Type B pancreatic cell (in vitro differentiated cells): ENCODE measurements at regions not wholly inside any gene's neighbourhood (a gene's known extent, or its start where the extent isn't known, plus 50 kb on each side); places are given as distances from the start of the nearest gene placed in this dataset.
"Not testable (repeated sequence)": the region's sequence is repeated elsewhere in the genome, so short reads cannot be mapped to it uniquely, and the experiment has no call there.

Experiments used
- DNase-seq: peaks from one replicate; pipeline ENCODE4 v3.0.0; 2021; ENCODE audit warnings: mixed read lengths; ENCODE audit not compliant: unreplicated experiment; ENCODE audit errors: extremely low spot score
- H3K27ac Mint-ChIP-seq: 2 replicates; pipeline ENCODE4 v1.8.0; 2021; ENCODE audit warnings: mild to moderate bottlenecking, mixed read lengths
- H3K27me3 Mint-ChIP-seq: 2 replicates; pipeline ENCODE4 v1.8.0; 2021; ENCODE audit warnings: mixed read lengths
- H3K36me3 Mint-ChIP-seq: 2 replicates; pipeline ENCODE4 v1.8.0; 2021; ENCODE audit warnings: mixed read lengths
- H3K4me1 Mint-ChIP-seq: one replicate; pipeline ENCODE4 v1.8.0; 2021; ENCODE audit warnings: mixed read lengths; ENCODE audit not compliant: unreplicated experiment
- H3K4me3 Mint-ChIP-seq: 2 replicates; pipeline ENCODE4 v1.8.0; 2021; ENCODE audit warnings: mild to moderate bottlenecking, mixed read lengths
- H3K9me3 Mint-ChIP-seq: 2 replicates; pipeline ENCODE4 v1.8.0; 2021; ENCODE audit warnings: mixed read lengths

DNA sequence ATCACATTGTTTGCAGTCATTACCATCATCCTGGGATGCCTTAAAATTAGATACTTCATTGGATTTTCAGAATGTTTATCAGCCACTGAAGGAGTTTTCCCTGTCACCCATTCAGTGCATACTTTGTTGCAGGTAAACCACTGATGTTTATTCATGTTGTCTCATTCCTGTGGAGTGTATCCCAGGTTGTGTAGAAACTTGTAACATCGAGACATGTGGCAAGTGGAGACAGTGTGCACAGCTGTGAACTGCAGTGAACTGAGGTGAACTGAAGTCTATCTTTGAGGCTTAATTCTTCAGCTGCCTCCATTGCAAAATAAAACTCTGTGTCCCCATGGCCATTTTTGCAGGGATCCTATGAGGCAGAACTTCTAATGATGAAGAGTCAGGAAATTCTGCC, 2911.4 kb downstream of the RPIA start:
- DNase-seq, H3K4me1 Mint-ChIP-seq, H3K27ac Mint-ChIP-seq, H3K27me3 Mint-ChIP-seq, H3K4me3 Mint-ChIP-seq, H3K9me3 Mint-ChIP-seq, H3K36me3 Mint-ChIP-seq: not testable (repeated sequence)

- H3K27me3 Mint-ChIP-seq, H3K4me3 Mint-ChIP-seq, H3K4me1 Mint-ChIP-seq, H3K36me3 Mint-ChIP-seq, DNase-seq, H3K9me3 Mint-ChIP-seq, H3K27ac Mint-ChIP-seq: not testable (repeated sequence)
These were observed 2912.5 kb downstream of the RPIA start for GRCh38 chr2:91603996-91604395.

DNA sequence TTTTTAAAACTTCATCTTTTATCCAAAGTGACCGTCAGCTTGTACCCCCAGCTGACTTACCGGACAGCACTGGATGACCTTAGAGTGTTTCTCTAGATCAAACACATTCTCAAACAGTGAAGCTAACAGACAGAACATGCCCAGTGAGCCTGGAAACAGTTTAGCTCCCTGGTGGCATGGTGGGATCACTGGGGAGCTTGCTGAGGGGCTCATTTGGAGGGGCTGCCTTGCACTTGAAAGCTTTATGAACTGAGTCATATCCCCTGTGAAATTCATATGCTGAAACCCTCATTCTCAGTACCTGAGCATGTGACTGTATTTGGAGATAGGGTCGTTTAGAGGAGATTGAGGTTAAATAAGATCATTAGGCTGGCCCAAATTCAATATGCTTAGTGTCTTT, 2913.2 kb downstream of the RPIA start:
- not testable (repeated sequence) for H3K4me3 Mint-ChIP-seq, H3K27me3 Mint-ChIP-seq, DNase-seq, H3K27ac Mint-ChIP-seq, H3K4me1 Mint-ChIP-seq, H3K36me3 Mint-ChIP-seq, H3K9me3 Mint-ChIP-seq

DNA sequence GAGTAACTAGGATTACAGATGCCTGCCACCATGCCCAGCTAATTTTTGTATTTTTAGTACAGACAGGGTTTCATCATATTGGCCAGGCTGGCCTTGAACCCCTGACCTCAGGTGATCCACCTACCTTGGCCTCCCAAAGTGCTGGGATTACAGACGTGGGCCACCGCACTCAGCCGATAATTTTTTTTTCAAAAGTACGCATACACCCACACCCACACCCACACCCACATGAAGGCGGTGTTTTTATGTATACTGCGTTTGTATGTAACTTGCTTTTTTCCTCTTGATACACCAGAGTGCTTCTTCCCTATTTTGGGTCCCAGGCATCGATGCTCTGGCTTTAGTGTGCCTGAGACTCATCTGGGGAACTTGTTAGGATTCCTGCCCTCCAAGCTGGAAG, 2932.3 kb downstream of the RPIA start:
- not testable (repeated sequence) for H3K36me3 Mint-ChIP-seq, DNase-seq, H3K4me1 Mint-ChIP-seq, H3K9me3 Mint-ChIP-seq, H3K27me3 Mint-ChIP-seq, H3K27ac Mint-ChIP-seq, H3K4me3 Mint-ChIP-seq

GRCh38 chr2:91628471-91628870, 2937.0 kb downstream of the RPIA start:
- H3K9me3 Mint-ChIP-seq, H3K4me3 Mint-ChIP-seq, DNase-seq, H3K27ac Mint-ChIP-seq, H3K36me3 Mint-ChIP-seq, H3K27me3 Mint-ChIP-seq, H3K4me1 Mint-ChIP-seq: not testable (repeated sequence)

GRCh38 chr2:91657193-91657592, 2965.7 kb downstream of the RPIA start:
- H3K4me3 Mint-ChIP-seq, DNase-seq, H3K9me3 Mint-ChIP-seq, H3K27me3 Mint-ChIP-seq, H3K36me3 Mint-ChIP-seq, H3K27ac Mint-ChIP-seq, H3K4me1 Mint-ChIP-seq: not testable (repeated sequence)

DNA sequence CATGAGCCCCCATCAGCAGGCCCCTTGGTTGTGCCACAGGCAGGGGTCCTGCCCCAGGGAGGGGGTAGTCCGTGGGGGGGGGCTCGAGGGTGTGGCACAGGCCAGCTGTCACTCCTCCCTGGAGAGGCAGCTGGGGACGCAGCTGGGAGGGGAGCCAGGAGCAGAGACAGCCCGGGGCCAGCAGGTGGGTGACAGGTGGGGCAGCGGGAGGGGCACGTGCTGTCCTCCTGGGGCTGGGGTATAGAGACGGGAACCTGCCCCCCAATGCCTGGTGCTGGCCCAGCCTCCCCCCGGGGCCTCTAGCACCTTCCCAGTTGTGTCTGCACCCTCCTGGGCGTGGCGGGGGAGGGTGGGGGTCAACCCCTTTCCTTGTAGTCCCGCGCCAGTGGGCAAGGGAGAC, 2966.9 kb downstream of the RPIA start:
- H3K27me3 Mint-ChIP-seq, result not testable (repeated sequence)

GRCh38 chr2:91659189-91659916, 2967.9 kb downstream of the RPIA start:
- DNase-seq, H3K9me3 Mint-ChIP-seq, H3K27me3 Mint-ChIP-seq, H3K4me1 Mint-ChIP-seq, H3K4me3 Mint-ChIP-seq, H3K36me3 Mint-ChIP-seq, H3K27ac Mint-ChIP-seq: not testable (repeated sequence)

More for the DNA sequence above, 2966.9 kb downstream of the RPIA start:
- H3K36me3 Mint-ChIP-seq, H3K27ac Mint-ChIP-seq, DNase-seq, H3K4me3 Mint-ChIP-seq, H3K9me3 Mint-ChIP-seq, H3K4me1 Mint-ChIP-seq: not testable (repeated sequence)

DNA sequence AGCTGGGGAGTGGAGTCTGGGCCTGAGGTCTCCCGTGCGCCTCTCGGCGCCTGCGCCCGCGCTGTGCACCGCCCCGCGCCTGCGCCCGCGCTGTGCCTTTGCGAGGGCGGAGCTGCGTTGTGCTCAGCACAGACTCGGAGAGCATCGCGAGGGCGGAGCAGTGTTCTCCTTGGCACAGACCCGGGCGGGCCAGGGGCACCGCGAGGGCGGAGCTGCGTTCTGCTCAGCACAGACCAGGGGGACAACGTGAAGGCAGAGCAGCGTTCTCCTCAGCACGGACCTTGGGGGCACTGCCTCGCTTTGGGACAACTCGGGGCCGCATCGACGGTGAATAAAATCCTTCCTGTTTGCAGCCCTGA, 2968.4 kb downstream of the RPIA start:
- peak overlapping the region; percentile 84 for H3K4me3 Mint-ChIP-seq
- not testable (repeated sequence) for H3K4me1 Mint-ChIP-seq, H3K36me3 Mint-ChIP-seq, H3K27ac Mint-ChIP-seq, H3K9me3 Mint-ChIP-seq, H3K27me3 Mint-ChIP-seq, DNase-seq

DNA sequence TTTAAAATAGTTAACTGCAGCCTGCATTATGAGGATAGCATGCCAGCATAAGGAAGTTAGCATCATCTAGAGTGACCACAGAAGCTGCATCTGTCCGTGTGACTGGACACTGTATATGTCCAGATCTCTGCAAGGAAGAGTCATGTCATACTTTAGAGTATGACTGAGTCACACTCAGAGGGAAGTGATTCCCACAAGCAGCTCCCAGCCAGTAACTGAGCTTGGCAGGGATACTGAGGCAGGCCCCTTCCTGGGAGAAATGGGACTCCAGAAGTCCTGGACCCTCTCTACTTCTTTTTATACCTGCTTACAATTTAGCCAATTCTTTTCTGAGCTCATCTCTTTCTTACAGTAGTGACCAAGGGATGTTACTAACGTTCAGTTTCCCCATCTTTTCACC, 2975.9 kb downstream of the RPIA start:
- H3K9me3 Mint-ChIP-seq, result not testable (repeated sequence)

DNA sequence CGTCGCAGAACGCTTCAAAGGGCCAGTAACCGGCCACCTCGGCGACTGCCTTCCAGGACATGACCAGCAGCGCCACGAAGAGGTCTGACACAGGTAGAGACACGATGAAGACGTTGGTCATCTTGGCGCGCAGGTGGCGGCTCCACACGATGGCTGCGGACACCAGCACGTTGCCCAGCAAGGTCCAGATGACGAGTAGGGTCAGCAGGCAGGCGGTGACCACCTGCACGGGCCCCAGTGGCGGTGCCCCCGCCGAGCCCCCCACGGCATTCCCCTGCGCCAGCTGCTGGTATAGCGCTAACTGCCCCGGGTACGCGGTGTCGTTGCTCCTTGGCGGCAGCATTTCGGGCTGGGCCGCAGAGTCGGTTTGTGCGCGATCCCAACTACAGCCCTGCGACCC, 2994.1 kb downstream of the RPIA start:
- H3K9me3 Mint-ChIP-seq, DNase-seq, H3K4me3 Mint-ChIP-seq, H3K36me3 Mint-ChIP-seq, H3K27ac Mint-ChIP-seq, H3K4me1 Mint-ChIP-seq, H3K27me3 Mint-ChIP-seq: not testable (repeated sequence)

More for the DNA sequence above, 2975.9 kb downstream of the RPIA start:
- not testable (repeated sequence) for DNase-seq, H3K4me1 Mint-ChIP-seq, H3K27ac Mint-ChIP-seq, H3K27me3 Mint-ChIP-seq, H3K36me3 Mint-ChIP-seq, H3K4me3 Mint-ChIP-seq

GRCh38 chr2:91686046-91686445, 2994.6 kb downstream of the RPIA start:
- not testable (repeated sequence) for H3K27me3 Mint-ChIP-seq, H3K9me3 Mint-ChIP-seq, H3K4me1 Mint-ChIP-seq, H3K36me3 Mint-ChIP-seq, DNase-seq, H3K27ac Mint-ChIP-seq, H3K4me3 Mint-ChIP-seq
